Fibroblast of the aortic adventitia (primary cell): ENCODE measurements at regions not wholly inside any gene's neighbourhood (a gene's known extent, or its start where the extent isn't known, plus 50 kb on each side); places are given as distances from the start of the nearest gene placed in this dataset.
"Not testable (repeated sequence)": the region's sequence is repeated elsewhere in the genome, so short reads cannot be mapped to it uniquely, and the experiment has no call there.

Experiments
- DNase-seq: peaks from one replicate; pipeline ENCODE4 v3.0.0-alpha.2; 2010; ENCODE audit warnings: low read depth
- H3K4me3 ChIP-seq: 2 replicates; pipeline ENCODE4 v1.5.1; 2011; ENCODE audit warnings: low read depth, mild to moderate bottlenecking, control low read depth, low read length, moderate library complexity
- CTCF ChIP-seq: IDR thresholded peaks from 2 replicates; pipeline ENCODE4 v1.5.1; 2011; ENCODE audit warnings: mild to moderate bottlenecking, low read length, control low read depth, inconsistent platforms; ENCODE audit not compliant: insufficient read depth

- TF ChIP-seq CTCF, result no peak
- DNase-seq, result no peak
- H3K4me3 ChIP-seq, result no peak overlapping the region
Observed at GRCh38 chr4:166195101-166195500, 322.1 kb downstream of the TLL1 start.

- H3K4me3 ChIP-seq, result no peak overlapping the region
- no peak for DNase-seq
- no peak for TF ChIP-seq CTCF
Observed at GRCh38 chr4:166197166-166197565, 324.1 kb downstream of the TLL1 start.

- no peak for TF ChIP-seq CTCF
- no peak for DNase-seq
- no peak overlapping the region for H3K4me3 ChIP-seq
Observed at GRCh38 chr4:166198041-166198440, 325.0 kb downstream of the TLL1 start.

- TF ChIP-seq CTCF, result no peak
- no peak overlapping the region for H3K4me3 ChIP-seq
- no peak for DNase-seq
Observed at GRCh38 chr4:166198516-166199310, 325.7 kb downstream of the TLL1 start.

- DNase-seq, result no peak
- no peak overlapping the region for H3K4me3 ChIP-seq
- TF ChIP-seq CTCF, result no peak
Observed at GRCh38 chr4:166202991-166203390, 330.0 kb downstream of the TLL1 start.

GRCh38 chr4:166212326-166212725, 339.3 kb downstream of the TLL1 start:
- not testable (repeated sequence) for DNase-seq, H3K4me3 ChIP-seq

- H3K4me3 ChIP-seq, result no peak overlapping the region
- DNase-seq, result no peak
- no peak for TF ChIP-seq CTCF
Observed at GRCh38 chr4:166222271-166222670, 349.2 kb downstream of the TLL1 start.
